Motor neuron (in vitro differentiated cells): ENCODE measurements at regions not wholly inside any gene's neighbourhood (a gene's known extent, or its start where the extent isn't known, plus 50 kb on each side); places are given as distances from the start of the nearest gene placed in this dataset.
A peak's percentile ranks its signal among the peaks of the same experiment; 100 is the strongest.
"Not testable (repeated sequence)": the region's sequence is repeated elsewhere in the genome, so short reads cannot be mapped to it uniquely, and the experiment has no call there.

ENCODE experiments used
- ATAC-seq, 8 experiments: fragments of 200-7000 bp; cut with Tn5 transposase; replicated peaks in 6 of 8; 2 replicates each; pipeline ENCODE4 v1.8.0; 2021; ENCODE audit warnings: mild to moderate bottlenecking in 8 of 8, moderate library complexity in 8 of 8
- H3K27ac ChIP-seq, 2 donors: fragments of 250-450 bp; sonication (Bioruptor Pico); 2 replicates each; pipeline ENCODE4 v1.9.0; 2021; ENCODE audit warnings: antibody characterized with exemption in 2 of 2, mild to moderate bottlenecking in 2 of 2, moderate library complexity in 1 of 2
- H3K4me1 ChIP-seq, 2 donors: fragments of 250-450 bp; sonication (Bioruptor Pico); replicated peaks in 1 of 2; 2 replicates each; pipeline ENCODE4 v1.6.1; 2021; ENCODE audit warnings: antibody characterized with exemption in 2 of 2, mild to moderate bottlenecking in 2 of 2, moderate library complexity in 1 of 2
- H3K4me3 ChIP-seq, 5 donors: fragments of 250-450 bp; sonication (Bioruptor Pico); 2 replicates each; pipeline ENCODE4 v1.9.0; 2021; ENCODE audit warnings: antibody characterized with exemption in 5 of 5, mild to moderate bottlenecking in 5 of 5, moderate library complexity in 4 of 5
- WGBS, 10 experiments: fragments of 450-650 bp; shearing (Covaris generic); methylation state at CpG; one replicate each; pipeline ENCODE4 v1.0.0; 2022; 5-methylcytosine and 5-hydroxymethylcytosine counted together
- in situ Hi-C, 9 experiments: fragments of 400-800 bp; cut with MboI; loops; one replicate each; pipeline ENCODE4 v1.15.0; 2021; ENCODE audit warnings: low sequenced_read_pairs in 9 of 9, low pct_unique_long_range_greater_than_20kb in 2 of 9; ENCODE audit not compliant: unreplicated experiment in 9 of 9

DNA sequence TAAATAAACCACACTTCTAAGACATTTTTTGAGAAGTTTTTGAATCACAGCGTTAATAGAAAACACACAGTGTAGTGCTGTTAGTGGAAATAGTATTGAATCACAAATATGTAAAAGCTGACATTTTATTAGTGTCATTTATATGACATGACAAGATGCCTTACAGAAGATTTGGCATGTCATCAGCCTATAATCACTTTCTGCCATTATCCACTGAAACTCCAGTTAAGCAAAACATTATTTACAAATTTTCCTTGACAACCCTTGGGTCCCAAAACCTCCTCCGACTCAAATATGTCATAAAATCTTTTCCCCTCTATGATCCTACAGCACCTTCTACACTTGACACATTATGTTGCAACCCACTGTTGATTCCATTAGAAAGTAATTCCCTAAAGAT is 376.9 kb upstream of the LRFN5 start:
- WGBS, 10 experiments: 0 to 100% (median 80%) methylated on average over 1 to 2 of the region's 2 CpGs; no CpG with 5 or more reads in 1 of the 10 experiments
- in situ Hi-C loops: no loop called here
- no peak overlapping the region for H3K27ac ChIP-seq

DNA sequence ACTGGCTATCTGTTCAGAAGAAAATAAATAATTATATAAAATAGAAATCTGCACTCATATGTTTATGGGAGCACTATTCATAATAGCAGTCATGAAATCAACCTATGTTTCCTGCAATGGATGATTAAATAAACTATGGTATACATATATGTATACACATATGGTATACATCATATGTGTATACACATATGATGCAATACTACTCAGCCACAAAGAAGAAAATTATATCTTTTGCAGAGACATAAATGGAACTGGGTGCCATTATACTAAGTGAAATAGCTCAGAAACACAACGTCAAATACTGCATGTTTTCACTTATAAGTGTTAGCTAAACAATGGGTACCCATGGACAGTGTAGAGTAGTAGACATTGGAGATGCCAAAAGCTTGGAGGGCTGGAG is 381.2 kb upstream of the LRFN5 start:
- in situ Hi-C loops: no loop called here
- Histone ChIP-seq H3K4me3 (no peak overlapping the region), H3K4me1 (no peaks in the 10 kb centered on the region), H3K27ac (no peak overlapping the region)
- 0 to 100% (median 20%) methylated on average over 1 of the region's 1 CpG; no CpG with 5 or more reads in 3 of the 10 experiments for WGBS, 10 experiments
- no peak for ATAC-seq

More for the DNA sequence above, 376.9 kb upstream of the LRFN5 start:
- H3K4me3 ChIP-seq: no peak overlapping the region
- H3K4me1 ChIP-seq: no peaks in the 10 kb centered on the region
- ATAC-seq: no peak

DNA sequence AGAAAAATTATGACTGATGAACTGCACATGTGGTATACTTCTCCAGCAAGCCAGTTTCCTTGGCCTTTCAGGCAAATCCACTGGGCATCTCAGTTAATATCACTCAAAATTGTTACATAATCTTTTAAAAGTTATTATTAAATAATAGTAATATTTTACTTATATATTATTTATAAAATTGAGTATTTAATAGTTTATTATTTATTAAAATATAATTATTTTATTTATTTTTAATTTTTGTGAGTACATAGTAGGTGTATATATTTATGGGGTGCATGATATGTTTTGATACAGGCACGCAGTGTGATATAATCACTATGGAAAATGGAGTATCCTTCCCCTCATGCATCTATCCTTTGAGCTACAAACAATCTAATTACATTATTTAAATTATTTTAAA is 384.1 kb upstream of the LRFN5 start:
- WGBS, 10 experiments: 0 to 100% (median 63%) methylated on average over 1 of the region's 1 CpG; no CpG with 5 or more reads in 2 of the 10 experiments
- no peaks in the 10 kb centered on the region for H3K4me1 ChIP-seq
- H3K27ac ChIP-seq: no peak overlapping the region
- H3K4me3 ChIP-seq: no peak overlapping the region
- in situ Hi-C loops: loop anchor here in 1 of 9 experiments (25.0 kb wide), 1 partner anchor 110 kb away; no protein-coding TSS in a partner anchor
- ATAC-seq: no peak

DNA sequence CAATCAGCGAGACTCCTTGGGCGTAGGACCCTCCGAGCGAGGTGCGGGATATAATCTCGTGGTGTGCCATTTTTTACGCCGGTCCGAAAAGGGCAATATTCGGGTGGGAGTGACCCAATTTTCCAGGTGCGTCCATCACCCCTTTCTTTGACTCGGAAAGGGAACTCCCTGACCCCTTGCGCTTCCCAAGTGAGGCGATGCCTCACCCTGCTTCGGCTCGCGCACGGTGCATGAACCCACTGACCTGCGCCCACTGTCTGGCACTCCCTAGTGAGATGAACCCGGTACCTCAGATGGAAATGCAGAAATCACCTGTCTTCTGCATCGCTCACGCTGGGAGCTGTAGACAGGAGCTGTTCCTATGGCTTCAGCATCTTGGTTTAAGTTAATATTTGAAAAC is 391.7 kb upstream of the LRFN5 start:
- not testable (repeated sequence) for H3K27ac ChIP-seq, ATAC-seq, H3K4me3 ChIP-seq, H3K4me1 ChIP-seq
- in situ Hi-C loops: loop anchor here in 1 of 9 experiments (25.0 kb wide), 1 partner anchor 103 kb away; no protein-coding TSS in a partner anchor
- 80 to 100% (median 100%) methylated on average over 2 to 8 of the region's 22 CpGs; no CpG with 5 or more reads in 5 of the 10 experiments for WGBS, 10 experiments

DNA sequence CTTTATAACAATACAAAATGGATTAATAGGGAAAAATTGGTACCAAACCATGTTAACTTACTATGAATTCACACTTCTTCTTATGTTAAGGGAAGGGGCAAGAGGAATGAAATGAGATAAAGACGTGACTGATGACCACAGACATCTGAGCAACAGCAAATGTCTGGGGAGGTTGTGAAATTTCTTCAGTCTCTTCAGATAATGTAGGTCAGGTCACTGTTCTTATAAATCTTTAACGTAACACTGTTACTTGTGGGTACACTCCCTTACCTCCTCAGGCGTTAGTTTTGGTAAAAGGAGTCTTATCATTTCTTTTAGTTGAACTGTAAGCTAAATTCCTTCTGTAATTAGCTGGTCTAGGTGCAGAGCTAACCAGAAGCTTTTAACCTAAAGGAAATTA is 405.0 kb upstream of the LRFN5 start:
- no peak overlapping the region for H3K4me3 ChIP-seq
- H3K4me1 ChIP-seq: no peaks in the 10 kb centered on the region
- H3K27ac ChIP-seq: no peak overlapping the region
- 6 to 100% (median 68%) methylated on average over 1 to 3 of the region's 3 CpGs; no CpG with 5 or more reads in 4 of the 10 experiments for WGBS, 10 experiments
- in situ Hi-C loops: loop anchor here in 2 of 9 experiments (10.0 to 25.0 kb wide), 2 partner anchors 67 to 89 kb away; no protein-coding TSS in a partner anchor
- ATAC-seq: no peak

DNA sequence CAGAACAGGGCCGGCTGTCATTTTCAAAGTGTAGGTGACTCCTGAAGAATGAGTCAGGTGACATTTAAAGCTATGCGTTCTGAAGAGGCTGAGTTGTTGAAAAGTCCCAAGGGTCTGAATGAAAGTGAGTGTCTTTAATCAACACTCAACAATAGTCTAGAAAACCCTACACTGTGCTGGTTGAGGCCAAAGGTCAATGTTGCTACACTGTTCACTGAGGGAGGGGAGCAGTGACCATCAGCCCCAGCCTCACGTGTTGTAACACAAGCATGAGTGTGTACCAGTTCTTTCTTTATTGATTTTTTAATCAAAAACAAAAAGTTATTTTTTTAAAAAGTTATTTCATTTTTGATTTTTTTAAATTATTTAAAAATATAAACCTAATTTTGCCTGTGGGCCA is 418.8 kb upstream of the LRFN5 start:
- H3K4me3 ChIP-seq: no peak overlapping the region
- no peak overlapping the region for H3K27ac ChIP-seq
- H3K4me1 ChIP-seq: no peaks in the 10 kb centered on the region
- in situ Hi-C loops: no loop called here
- 20 to 85% (median 62%) methylated on average over 1 to 3 of the region's 3 CpGs; no CpG with 5 or more reads in 4 of the 10 experiments for WGBS, 10 experiments
- ATAC-seq: peak in 1 of 8 experiments; percentile 15

DNA sequence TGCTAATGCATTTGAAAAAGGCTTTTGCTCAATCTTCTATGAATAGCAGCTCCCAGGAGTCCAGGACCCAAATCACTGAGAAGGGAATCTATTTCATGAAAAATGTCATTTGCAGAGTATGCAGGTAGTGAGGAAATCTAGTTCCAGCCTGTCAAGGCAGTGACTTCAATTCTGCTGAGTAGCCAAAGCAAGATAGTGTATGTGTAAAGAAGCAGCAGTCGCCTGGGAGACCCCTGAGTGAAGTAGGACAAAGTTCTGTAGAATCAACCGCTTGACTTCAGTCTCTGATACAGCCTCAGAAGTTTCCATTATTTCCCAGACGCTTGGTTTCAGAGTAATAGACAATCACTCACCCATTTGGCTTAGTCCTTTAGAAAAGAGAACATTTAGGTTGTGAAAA is 435.6 kb upstream of the LRFN5 start:
- 0 to 67% (median 8%) methylated on average over 1 to 2 of the region's 3 CpGs; no CpG with 5 or more reads in 5 of the 10 experiments for WGBS, 10 experiments
- H3K4me3 ChIP-seq: no peak overlapping the region
- peaks cover 2 to 8% of the 10 kb centered on the region in 2 donors for H3K4me1 ChIP-seq
- ATAC-seq: peak in 5 of 8 experiments; percentile 60 to 85 (median 67)
- no peak overlapping the region for H3K27ac ChIP-seq
- in situ Hi-C loops: no loop called here

DNA sequence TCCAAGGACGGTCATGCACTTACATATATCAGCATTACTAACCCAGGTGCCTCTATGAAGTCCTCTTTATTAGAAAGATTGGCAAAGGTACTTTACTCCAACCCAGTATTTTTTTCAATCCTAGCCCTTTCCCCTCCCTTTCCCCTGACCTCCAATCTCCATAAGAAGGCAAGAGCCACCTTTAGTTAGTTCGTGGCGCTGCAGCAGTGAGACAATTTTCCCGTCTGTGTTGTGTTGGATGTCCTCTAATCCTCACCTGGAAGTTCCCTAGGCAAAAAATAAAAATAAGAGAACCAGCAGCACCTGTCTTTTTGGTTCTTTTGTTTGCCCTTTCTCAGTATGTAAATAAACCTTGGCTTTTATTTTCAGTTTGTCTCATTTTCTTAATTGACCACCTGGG is 439.6 kb upstream of the LRFN5 start:
- WGBS, 10 experiments: 0 to 100% (median 75%) methylated on average over 1 to 3 of the region's 4 CpGs; no CpG with 5 or more reads in 4 of the 10 experiments
- Histone ChIP-seq H3K27ac (no peak overlapping the region), H3K4me3 (no peak overlapping the region), H3K4me1 (peaks cover 2 to 8% of the 10 kb centered on the region in 2 donors)
- in situ Hi-C loops: no loop called here
- no peak for ATAC-seq

DNA sequence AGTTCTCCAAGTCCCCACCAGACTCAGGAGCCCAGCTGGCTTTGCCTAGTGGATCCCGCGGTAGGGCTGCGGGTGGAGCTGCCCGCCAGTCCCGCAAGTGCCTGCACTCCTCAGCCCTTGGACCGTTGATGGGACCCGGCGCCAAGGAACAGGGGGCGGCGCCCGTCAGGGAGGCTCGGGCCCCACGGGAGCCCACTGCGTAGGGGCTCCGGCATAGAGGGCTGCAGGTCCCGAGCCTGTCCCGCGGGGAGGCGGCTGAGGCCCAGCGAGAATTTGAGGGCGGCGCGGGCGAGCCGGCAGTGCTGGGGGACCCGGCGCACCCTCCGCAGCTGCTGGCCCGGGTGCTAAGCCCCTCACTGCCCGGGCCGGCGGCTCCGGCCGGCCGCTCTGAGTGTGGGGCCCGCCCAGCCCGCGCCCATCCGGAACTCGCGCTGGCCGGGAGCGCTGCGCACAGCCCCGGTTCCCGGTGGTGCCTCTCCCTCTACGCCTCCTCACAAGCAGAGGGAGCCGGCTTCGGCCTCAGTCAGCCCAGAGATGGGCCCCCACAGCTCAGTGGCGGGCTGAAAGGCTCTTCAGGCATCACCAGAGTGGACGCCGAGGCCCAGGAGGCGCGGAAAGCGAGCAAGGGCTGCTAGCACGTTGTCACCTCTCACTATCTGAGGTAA is 452.4 kb upstream of the LRFN5 start:
- 40 to 100% (median 99%) methylated on average over 1 to 14 of the region's 56 CpGs; no CpG with 5 or more reads in 7 of the 10 experiments for WGBS, 10 experiments
- no peak for ATAC-seq
- in situ Hi-C loops: no loop called here
- H3K4me3 ChIP-seq: no peak overlapping the region
- no peaks in the 10 kb centered on the region for H3K4me1 ChIP-seq
- no peak overlapping the region for H3K27ac ChIP-seq

DNA sequence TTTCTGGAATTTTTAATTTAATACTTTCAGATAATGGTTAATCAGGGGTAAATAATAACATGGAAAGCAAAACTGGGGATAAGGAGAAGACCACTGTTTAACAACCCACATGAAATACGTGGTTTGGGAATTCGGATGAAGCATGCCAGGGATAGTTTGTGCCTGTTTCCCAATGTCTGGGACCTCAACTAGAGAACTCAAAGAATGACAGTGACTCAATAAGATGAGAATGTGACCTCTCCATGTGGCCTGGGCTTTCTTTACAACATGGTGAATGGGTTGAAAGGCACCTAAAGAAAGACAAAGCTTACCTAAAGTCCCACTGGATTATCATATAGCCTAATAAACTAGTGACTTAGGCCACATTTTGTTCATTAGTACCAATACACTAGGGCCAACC is 460.3 kb upstream of the LRFN5 start:
- no peak for ATAC-seq
- H3K4me1 ChIP-seq: no peaks in the 10 kb centered on the region
- H3K27ac ChIP-seq: no peak overlapping the region
- in situ Hi-C loops: no loop called here
- H3K4me3 ChIP-seq: no peak overlapping the region
- 17 to 100% (median 88%) methylated on average over 1 to 2 of the region's 2 CpGs; no CpG with 5 or more reads in 4 of the 10 experiments for WGBS, 10 experiments

DNA sequence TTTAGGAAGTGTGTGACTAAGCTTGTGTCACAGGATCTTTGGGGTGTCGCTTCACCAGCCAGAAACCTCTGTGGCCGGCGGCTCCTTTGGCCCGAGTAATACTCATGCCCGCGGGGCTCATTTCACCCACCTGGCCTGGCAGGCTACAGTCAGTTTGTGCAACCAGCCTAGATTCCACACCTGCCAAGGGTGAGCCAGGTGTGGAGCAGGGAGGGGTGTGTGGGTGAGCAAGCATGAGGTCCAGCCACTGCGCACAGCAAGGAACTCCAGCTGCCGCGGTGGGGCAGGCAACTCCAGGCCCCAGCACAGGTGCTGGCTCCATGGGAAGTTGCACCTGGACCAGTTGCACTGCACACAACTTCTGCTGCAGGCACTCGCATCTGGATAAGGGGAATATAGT is 462.3 kb upstream of the LRFN5 start:
- Histone ChIP-seq H3K4me1 (no peaks in the 10 kb centered on the region), H3K27ac (no peak overlapping the region), H3K4me3 (no peak overlapping the region)
- 0 to 100% (median 78%) methylated on average over 1 to 6 of the region's 10 CpGs; no CpG with 5 or more reads in 3 of the 10 experiments for WGBS, 10 experiments
- ATAC-seq: no peak
- in situ Hi-C loops: no loop called here

DNA sequence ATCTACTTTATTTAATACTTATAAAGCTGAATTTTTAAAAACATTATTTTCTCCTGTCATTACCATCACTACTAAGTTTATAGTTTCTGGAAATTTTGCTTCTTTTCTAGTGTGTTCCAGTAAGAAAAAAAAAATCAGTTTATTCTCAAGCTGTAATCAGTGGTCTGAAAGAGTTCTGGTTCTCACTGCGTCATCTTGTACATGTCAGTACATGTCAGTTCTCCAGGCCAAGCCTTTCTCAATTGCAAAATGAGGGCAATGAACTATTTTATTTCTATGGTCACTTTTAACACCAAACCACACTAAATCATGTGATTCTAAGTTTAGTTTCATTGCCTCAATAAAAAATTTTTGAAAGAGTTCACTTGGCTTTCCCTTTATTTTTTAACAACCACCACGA is 468.9 kb upstream of the LRFN5 start:
- Histone ChIP-seq H3K4me1 (no peaks in the 10 kb centered on the region), H3K4me3 (no peak overlapping the region), H3K27ac (no peak overlapping the region)
- ATAC-seq: peak in 2 of 8 experiments; percentile 20 to 45
- in situ Hi-C loops: loop anchor here in 1 of 9 experiments (10.0 kb wide), 1 partner anchor 67 kb away; no protein-coding TSS in a partner anchor
- 15 to 100% (median 82%) methylated on average over 1 to 2 of the region's 2 CpGs; no CpG with 5 or more reads in 1 of the 10 experiments for WGBS, 10 experiments

DNA sequence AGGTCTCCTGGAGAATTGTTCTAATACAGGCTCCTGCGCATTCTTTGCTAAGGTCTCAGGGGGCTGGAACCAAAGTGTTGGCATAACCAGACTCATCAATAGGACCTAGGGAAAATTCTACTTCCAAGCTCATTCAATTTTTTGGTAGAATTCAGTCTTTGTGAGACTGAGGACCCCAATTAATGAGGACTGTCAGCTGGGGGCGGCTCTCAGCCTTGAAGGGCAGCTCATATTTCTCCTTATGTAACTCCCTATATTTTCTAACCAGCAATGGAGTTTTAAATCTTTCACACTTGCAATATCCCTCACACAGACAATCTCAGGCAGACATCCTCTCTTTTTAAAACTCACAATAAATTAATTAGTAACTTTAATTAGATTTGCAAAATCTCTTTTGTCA is 476.4 kb upstream of the LRFN5 start:
- Histone ChIP-seq H3K27ac (no peak overlapping the region), H3K4me1 (peaks cover 0 to 5% of the 10 kb centered on the region in 2 donors), H3K4me3 (no peak overlapping the region)
- ATAC-seq: no peak
- WGBS, 10 experiments: 0 to 100% (median 93%) methylated on average over 1 to 2 of the region's 2 CpGs; no CpG with 5 or more reads in 6 of the 10 experiments
- in situ Hi-C loops: loop anchor here in 1 of 9 experiments (10.0 kb wide), 1 partner anchor 75 kb away; no protein-coding TSS in a partner anchor
